ENCODE measurements at regions not wholly inside any gene's neighbourhood (a gene's known extent, or its start where the extent isn't known, plus 50 kb on each side); places are given as distances from the start of the nearest gene placed in this dataset.

GRCh38 chr5:158039911-158040347, 181.0 kb upstream of the CLINT1 start:
- TF ChIP-seq CTCF (IDR thresholded peaks at IDR 0.05) (no peak), POLR2A (IDR thresholded peaks at IDR 0.05) (no peak)
